ENCODE measurements at regions not wholly inside any gene's neighbourhood (a gene's known extent, or its start where the extent isn't known, plus 50 kb on each side); places are given as distances from the start of the nearest gene placed in this dataset.

DNA sequence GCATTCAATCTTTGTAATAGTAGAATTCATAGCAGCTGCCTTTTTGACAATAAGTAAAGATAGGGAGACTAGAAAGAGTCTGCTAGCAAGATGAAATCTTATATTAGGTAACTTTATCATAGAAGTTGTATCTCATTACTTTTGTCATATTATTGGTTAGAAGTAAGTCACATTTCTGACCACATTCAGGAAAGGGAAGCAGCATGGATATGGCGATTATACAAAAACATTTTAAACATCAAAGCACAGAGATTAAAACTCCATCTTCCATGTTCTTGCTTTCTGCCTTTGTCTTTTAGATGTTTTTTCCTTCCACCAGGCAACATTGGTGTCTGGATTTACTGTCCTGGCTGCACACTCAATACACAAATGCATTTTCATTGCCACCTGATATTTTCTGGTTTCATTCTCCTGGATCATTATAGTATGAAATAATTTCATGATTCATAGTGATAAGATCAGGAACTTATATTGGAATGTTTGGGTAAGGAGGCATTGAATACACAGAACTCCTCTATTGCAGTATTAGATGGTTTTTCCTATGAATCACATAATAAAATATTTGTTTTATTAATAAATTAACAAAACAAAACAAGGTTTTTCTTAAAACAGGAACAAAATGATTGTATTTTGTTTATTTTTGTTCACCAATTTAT is 1460.3 kb upstream of the CADM2 start:
- DNase-seq: no peak
- Histone ChIP-seq H3K4me2 (ENCODE audit: low read depth, low read length) (no peak overlapping the region), H3K36me3 (replicated peaks; ENCODE audit: insufficient read depth, low read length) (no peaks in the 10 kb centered on the region), H3F3A (ENCODE audit: insufficient read depth, low read length) (no peaks in the 10 kb centered on the region), H3K27me3 (replicated peaks; ENCODE audit: insufficient read depth, low read length) (no peaks in the 10 kb centered on the region), H3K9ac (ENCODE audit: low read length) (no peak overlapping the region), H4K20me1 (ENCODE audit: insufficient read depth, low read length) (no peaks in the 10 kb centered on the region), H2AFZ (ENCODE audit: low read length) (no peak overlapping the region), H3K79me2 (ENCODE audit: low read length) (no peaks in the 10 kb centered on the region), H3K4me3 (ENCODE audit: low read length) (no peak overlapping the region), H3K9me2 (replicated peaks; ENCODE audit: insufficient read depth, low read length) (no peaks in the 10 kb centered on the region), H3K9me3 (replicated peaks; ENCODE audit: insufficient read depth, low read length) (no peaks in the 10 kb centered on the region), H3K4me1 (ENCODE audit: low read length) (no peaks in the 10 kb centered on the region), H3K27ac (ENCODE audit: low read length) (no peak overlapping the region)
- TF ChIP-seq EZH2 (optimal IDR thresholded peaks at IDR 0.05; ENCODE audit: low read depth, low read length): no peak
- TF ChIP-seq EZH2phosphoT487 (IDR thresholded peaks at IDR 0.05; ENCODE audit: low read length): no peak
- TF ChIP-seq, protein P1, sequence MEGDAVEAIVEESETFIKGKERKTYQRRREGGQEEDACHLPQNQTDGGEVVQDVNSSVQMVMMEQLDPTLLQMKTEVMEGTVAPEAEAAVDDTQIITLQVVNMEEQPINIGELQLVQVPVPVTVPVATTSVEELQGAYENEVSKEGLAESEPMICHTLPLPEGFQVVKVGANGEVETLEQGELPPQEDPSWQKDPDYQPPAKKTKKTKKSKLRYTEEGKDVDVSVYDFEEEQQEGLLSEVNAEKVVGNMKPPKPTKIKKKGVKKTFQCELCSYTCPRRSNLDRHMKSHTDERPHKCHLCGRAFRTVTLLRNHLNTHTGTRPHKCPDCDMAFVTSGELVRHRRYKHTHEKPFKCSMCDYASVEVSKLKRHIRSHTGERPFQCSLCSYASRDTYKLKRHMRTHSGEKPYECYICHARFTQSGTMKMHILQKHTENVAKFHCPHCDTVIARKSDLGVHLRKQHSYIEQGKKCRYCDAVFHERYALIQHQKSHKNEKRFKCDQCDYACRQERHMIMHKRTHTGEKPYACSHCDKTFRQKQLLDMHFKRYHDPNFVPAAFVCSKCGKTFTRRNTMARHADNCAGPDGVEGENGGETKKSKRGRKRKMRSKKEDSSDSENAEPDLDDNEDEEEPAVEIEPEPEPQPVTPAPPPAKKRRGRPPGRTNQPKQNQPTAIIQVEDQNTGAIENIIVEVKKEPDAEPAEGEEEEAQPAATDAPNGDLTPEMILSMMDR (IDR thresholded peaks at IDR 0.05; ENCODE audit: low read length): no peak

GRCh38 chr3:83500422-83500821 is 1458.4 kb upstream of the CADM2 start:
- TF ChIP-seq EZH2phosphoT487 (IDR thresholded peaks at IDR 0.05; ENCODE audit: low read length): no peak
- TF ChIP-seq EZH2 (optimal IDR thresholded peaks at IDR 0.05; ENCODE audit: low read depth, low read length): no peak
- TF ChIP-seq, protein P1 (IDR thresholded peaks at IDR 0.05; ENCODE audit: low read length): no peak
- DNase-seq: no peak
- H3F3A ChIP-seq (ENCODE audit: insufficient read depth, low read length): no peaks in the 10 kb centered on the region
- H3K27me3 ChIP-seq (replicated peaks; ENCODE audit: insufficient read depth, low read length): no peaks in the 10 kb centered on the region
- no peak overlapping the region for H3K4me3 ChIP-seq (ENCODE audit: low read length)
- no peaks in the 10 kb centered on the region for H3K4me1 ChIP-seq (ENCODE audit: low read length)
- H2AFZ ChIP-seq (ENCODE audit: low read length): no peak overlapping the region
- H3K4me2 ChIP-seq (ENCODE audit: low read depth, low read length): no peak overlapping the region
- no peaks in the 10 kb centered on the region for H3K9me3 ChIP-seq (replicated peaks; ENCODE audit: insufficient read depth, low read length)
- no peak overlapping the region for H3K9ac ChIP-seq (ENCODE audit: low read length)
- no peaks in the 10 kb centered on the region for H3K9me2 ChIP-seq (replicated peaks; ENCODE audit: insufficient read depth, low read length)
- H3K79me2 ChIP-seq (ENCODE audit: low read length): no peaks in the 10 kb centered on the region
- H4K20me1 ChIP-seq (ENCODE audit: insufficient read depth, low read length): no peaks in the 10 kb centered on the region
- no peaks in the 10 kb centered on the region for H3K36me3 ChIP-seq (replicated peaks; ENCODE audit: insufficient read depth, low read length)
- no peak overlapping the region for H3K27ac ChIP-seq (ENCODE audit: low read length)

DNA sequence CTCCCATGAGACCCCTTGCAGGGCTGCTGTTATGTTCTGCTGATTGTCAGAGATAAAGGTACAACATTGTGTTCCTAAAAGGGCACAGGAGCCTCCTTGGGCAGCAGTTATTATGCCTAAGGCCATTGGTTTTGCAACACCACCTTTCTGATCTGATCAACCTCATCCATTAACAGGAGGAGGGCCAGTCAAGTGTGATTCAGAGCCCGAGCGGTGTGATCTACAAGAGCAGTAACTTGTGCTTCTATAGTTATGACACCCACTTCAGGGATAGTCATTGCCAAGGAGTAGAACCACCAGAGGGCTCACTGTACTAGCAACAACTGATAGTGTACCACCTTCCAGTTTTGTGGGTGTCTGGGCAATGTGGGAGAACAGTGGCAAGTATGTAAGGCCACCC is 1457.9 kb upstream of the CADM2 start:
- Histone ChIP-seq H3K27ac (ENCODE audit: low read length) (no peak overlapping the region), H3K9ac (ENCODE audit: low read length) (no peak overlapping the region), H3F3A (ENCODE audit: insufficient read depth, low read length) (no peaks in the 10 kb centered on the region), H3K79me2 (ENCODE audit: low read length) (no peaks in the 10 kb centered on the region), H3K4me3 (ENCODE audit: low read length) (no peak overlapping the region), H3K4me1 (ENCODE audit: low read length) (no peaks in the 10 kb centered on the region), H3K9me3 (replicated peaks; ENCODE audit: insufficient read depth, low read length) (no peaks in the 10 kb centered on the region), H3K27me3 (replicated peaks; ENCODE audit: insufficient read depth, low read length) (no peaks in the 10 kb centered on the region), H3K9me2 (replicated peaks; ENCODE audit: insufficient read depth, low read length) (no peaks in the 10 kb centered on the region), H2AFZ (ENCODE audit: low read length) (no peak overlapping the region), H3K4me2 (ENCODE audit: low read depth, low read length) (no peak overlapping the region), H3K36me3 (replicated peaks; ENCODE audit: insufficient read depth, low read length) (no peaks in the 10 kb centered on the region), H4K20me1 (ENCODE audit: insufficient read depth, low read length) (no peaks in the 10 kb centered on the region)
- DNase-seq: no peak
- TF ChIP-seq EZH2phosphoT487 (IDR thresholded peaks at IDR 0.05; ENCODE audit: low read length) (no peak), EZH2 (optimal IDR thresholded peaks at IDR 0.05; ENCODE audit: low read depth, low read length) (no peak)
- TF ChIP-seq, protein P1 (IDR thresholded peaks at IDR 0.05; ENCODE audit: low read length): no peak
